Esophagus squamous epithelium (tissue), 5 donors: ENCODE measurements at regions not wholly inside any gene's neighbourhood (a gene's known extent, or its start where the extent isn't known, plus 50 kb on each side); places are given as distances from the start of the nearest gene placed in this dataset.

Source experiments
- DNase-seq: peaks from one replicate; lab custom pipeline; 2025; lab: John Stamatoyannopoulos, UW
- H3K27ac ChIP-seq, 4 donors: fragments of 200-600 bp; sonication (generic); one replicate each; pipeline ENCODE4 v1.5.1; 2016 to 2019; ENCODE audit warnings: mild to moderate bottlenecking in 1 of 4
- H3K27me3 ChIP-seq, 4 donors: fragments of 200-600 bp; sonication (generic); 1 replicate in 3 of 4; 2 replicates in 1 of 4; pipeline versions ENCODE4 v1.5.1 to v1.6.0; 2017 to 2021; ENCODE audit warnings: antibody characterized with exemption in 1 of 4
- H3K36me3 ChIP-seq, 3 donors: fragments of 200-600 bp; sonication (generic); one replicate each; pipeline ENCODE4 v1.5.1; 2016 to 2019
- H3K4me1 ChIP-seq, 3 donors: fragments of 200-600 bp; sonication (generic); one replicate each; pipeline ENCODE4 v1.5.1; 2017 to 2019
- H3K4me3 ChIP-seq, 4 donors: fragments of 200-600 bp; sonication (generic); 1 replicate in 3 of 4; 2 replicates in 1 of 4; pipeline ENCODE4 v1.5.1; 2016 to 2019; ENCODE audit warnings: mild to moderate bottlenecking in 2 of 4, moderate library complexity in 1 of 4
- H3K9me3 ChIP-seq, 3 donors: fragments of 200-600 bp; sonication (generic); one replicate each; pipeline ENCODE4 v1.5.1; 2016 to 2019
- CTCF ChIP-seq, 6 experiments: fragments of 450-650 bp in 4 of 6; fragments of 200-600 bp in 2 of 6; sonication (generic) in 2 of 6; IDR thresholded peaks; one replicate each; pipeline ENCODE4 v1.5.1; 2016 to 2019; ENCODE audit warnings: antibody characterized with exemption in 6 of 6, mild to moderate bottlenecking in 4 of 6, moderate library complexity in 4 of 6
- POLR2A ChIP-seq, 4 donors: fragments of 450-650 bp; IDR thresholded peaks; one replicate each; pipeline ENCODE4 v1.6.1; 2017; ENCODE audit warnings: antibody characterized with exemption in 4 of 4, mild to moderate bottlenecking in 4 of 4, moderate library complexity in 3 of 4
- WGBS, 2 donors: methylation state at CpG; one replicate each; pipeline ENCODE4 v1.1.5; 2018; 5-methylcytosine and 5-hydroxymethylcytosine counted together
- intact Hi-C: fragments of 100-400 bp; cut with DNase I; formaldehyde crosslinking; loops from one replicate; pipeline ENCODE4 v1.15.0; 2022
- donor health status: DM: yes; HTN: yes; CAD: no.

GRCh38 chr2:181234487-181234891 is 222.7 kb upstream of the ITGA4 start:
- no peak for DNase-seq
- no peak overlapping the region for H3K27ac ChIP-seq
- no peak overlapping the region for H3K4me3 ChIP-seq
- H3K4me1 ChIP-seq, result no peaks in the 10 kb centered on the region
- H3K9me3 ChIP-seq, result no peaks in the 10 kb centered on the region
- 65 to 67% methylated on average over 1 of the region's 1 CpG for WGBS, 2 donors
- no peaks in the 10 kb centered on the region for H3K27me3 ChIP-seq
- H3K36me3 ChIP-seq, result no peaks in the 10 kb centered on the region
- TF ChIP-seq CTCF (IDR thresholded peaks at IDR 0.05), result no peak
- no peak for TF ChIP-seq POLR2A (IDR thresholded peaks at IDR 0.05)
- intact Hi-C loops, result no loop called here

- WGBS, 2 donors, result 68 to 83% methylated on average over 1 of the region's 1 CpG
- intact Hi-C loops, result no loop called here
- H3K27me3 ChIP-seq, result no peaks in the 10 kb centered on the region
- no peak overlapping the region for H3K4me3 ChIP-seq
- no peaks in the 10 kb centered on the region for H3K36me3 ChIP-seq
- no peak overlapping the region for H3K27ac ChIP-seq
- no peak for DNase-seq
- no peak for TF ChIP-seq POLR2A (IDR thresholded peaks at IDR 0.05)
- no peak for TF ChIP-seq CTCF (IDR thresholded peaks at IDR 0.05)
- H3K9me3 ChIP-seq, result no peaks in the 10 kb centered on the region
- no peaks in the 10 kb centered on the region for H3K4me1 ChIP-seq
Measured at GRCh38 chr2:181235011-181235410, 222.2 kb upstream of the ITGA4 start.

GRCh38 chr2:181235683-181236459 is 221.3 kb upstream of the ITGA4 start:
- H3K4me1 ChIP-seq, result no peaks in the 10 kb centered on the region
- H3K36me3 ChIP-seq, result no peaks in the 10 kb centered on the region
- intact Hi-C loops, result no loop called here
- no peak overlapping the region for H3K27ac ChIP-seq
- TF ChIP-seq CTCF (IDR thresholded peaks at IDR 0.05) (no peak), POLR2A (IDR thresholded peaks at IDR 0.05) (no peak)
- WGBS, 2 donors, result 61 to 68% methylated on average over 4 of the region's 4 CpGs
- no peak overlapping the region for H3K4me3 ChIP-seq
- H3K9me3 ChIP-seq, result no peaks in the 10 kb centered on the region
- DNase-seq, result no peak
- H3K27me3 ChIP-seq, result no peaks in the 10 kb centered on the region

- H3K9me3 ChIP-seq, result no peaks in the 10 kb centered on the region
Measured at GRCh38 chr2:181239201-181239799, 217.9 kb upstream of the ITGA4 start.

More at GRCh38 chr2:181239201-181239799, 217.9 kb upstream of the ITGA4 start:
- no peak overlapping the region for H3K27ac ChIP-seq
- no peaks in the 10 kb centered on the region for H3K36me3 ChIP-seq
- WGBS, 2 donors, result 67 to 87% methylated on average over 2 of the region's 2 CpGs
- DNase-seq, result no peak
- TF ChIP-seq CTCF (IDR thresholded peaks at IDR 0.05), result no peak
- no peak for TF ChIP-seq POLR2A (IDR thresholded peaks at IDR 0.05)
- no peak overlapping the region for H3K4me3 ChIP-seq
- H3K27me3 ChIP-seq, result no peaks in the 10 kb centered on the region
- no peaks in the 10 kb centered on the region for H3K4me1 ChIP-seq
- intact Hi-C loops, result no loop called here
